ENCODE measurements at regions not wholly inside any gene's neighbourhood (a gene's known extent, or its start where the extent isn't known, plus 50 kb on each side); places are given as distances from the start of the nearest gene placed in this dataset.

DNA sequence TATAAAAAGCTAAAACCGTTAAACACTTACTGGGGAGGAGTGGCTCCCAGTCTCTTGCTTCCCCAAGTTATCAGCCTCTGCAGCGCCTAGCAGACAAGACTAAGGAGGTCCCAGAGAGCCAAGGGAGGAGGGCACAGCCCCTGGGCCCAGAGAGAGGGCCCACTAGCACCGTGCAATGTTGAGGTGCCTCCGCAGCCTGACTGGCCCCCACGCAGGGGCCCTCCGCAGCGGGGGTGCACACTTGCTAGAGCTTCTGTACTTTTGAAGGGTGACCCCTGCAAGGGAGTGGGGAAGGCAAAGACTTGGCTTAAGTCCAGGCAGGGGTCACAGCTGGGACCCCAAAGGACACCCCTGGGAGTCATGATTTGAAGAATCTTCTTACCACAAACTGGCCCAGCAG is 98.0 kb downstream of the ADAMTS15 start:
- TF ChIP-seq, protein P1, sequence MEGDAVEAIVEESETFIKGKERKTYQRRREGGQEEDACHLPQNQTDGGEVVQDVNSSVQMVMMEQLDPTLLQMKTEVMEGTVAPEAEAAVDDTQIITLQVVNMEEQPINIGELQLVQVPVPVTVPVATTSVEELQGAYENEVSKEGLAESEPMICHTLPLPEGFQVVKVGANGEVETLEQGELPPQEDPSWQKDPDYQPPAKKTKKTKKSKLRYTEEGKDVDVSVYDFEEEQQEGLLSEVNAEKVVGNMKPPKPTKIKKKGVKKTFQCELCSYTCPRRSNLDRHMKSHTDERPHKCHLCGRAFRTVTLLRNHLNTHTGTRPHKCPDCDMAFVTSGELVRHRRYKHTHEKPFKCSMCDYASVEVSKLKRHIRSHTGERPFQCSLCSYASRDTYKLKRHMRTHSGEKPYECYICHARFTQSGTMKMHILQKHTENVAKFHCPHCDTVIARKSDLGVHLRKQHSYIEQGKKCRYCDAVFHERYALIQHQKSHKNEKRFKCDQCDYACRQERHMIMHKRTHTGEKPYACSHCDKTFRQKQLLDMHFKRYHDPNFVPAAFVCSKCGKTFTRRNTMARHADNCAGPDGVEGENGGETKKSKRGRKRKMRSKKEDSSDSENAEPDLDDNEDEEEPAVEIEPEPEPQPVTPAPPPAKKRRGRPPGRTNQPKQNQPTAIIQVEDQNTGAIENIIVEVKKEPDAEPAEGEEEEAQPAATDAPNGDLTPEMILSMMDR (conservative IDR thresholded peaks at IDR 0.05) = no peak
- TF ChIP-seq ZFX (IDR thresholded peaks at IDR 0.05) = no peak

Measured in C4-2B (cell line).